Mammary epithelial cell (primary cell): ENCODE measurements at regions not wholly inside any gene's neighbourhood (a gene's known extent, or its start where the extent isn't known, plus 50 kb on each side); places are given as distances from the start of the nearest gene placed in this dataset.

Experiments used
- EZH2 ChIP-seq: IDR thresholded peaks from 2 replicates; pipeline ENCODE4 v1.6.1; 2012; ENCODE audit warnings: low read length, inconsistent platforms, borderline replicate concordance
- TF ChIP-seq, protein P1 (sequence below), 2 donors: IDR thresholded peaks in 1 of 2; conservative IDR thresholded peaks in 1 of 2; 2 replicates each; pipeline ENCODE4 v1.5.1; 2011 to 2012; ENCODE audit warnings: inconsistent platforms in 2 of 2, low read length in 2 of 2, mild to moderate bottlenecking in 2 of 2, control low read depth in 1 of 2, low read depth in 1 of 2; ENCODE audit not compliant: insufficient read depth in 1 of 2; ENCODE audit errors: extremely low read depth in 1 of 2

DNA sequence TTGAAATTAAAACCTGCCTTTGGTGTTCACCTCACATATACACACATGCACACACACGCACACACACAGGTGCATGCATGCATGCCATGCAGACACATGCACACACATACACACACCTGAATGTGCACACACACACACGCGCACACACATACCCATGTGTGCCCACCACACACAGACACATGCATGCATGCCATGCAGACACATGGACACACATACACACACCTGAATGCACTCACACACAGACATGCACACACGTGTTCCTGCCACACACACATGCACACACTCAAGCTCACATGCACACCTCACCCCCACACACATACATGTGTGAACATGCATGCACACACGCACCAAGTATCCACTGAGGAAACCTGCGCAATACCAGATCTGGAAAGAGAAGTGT lies 136.4 kb downstream of the KLF6 start:
- TF ChIP-seq, protein P1, sequence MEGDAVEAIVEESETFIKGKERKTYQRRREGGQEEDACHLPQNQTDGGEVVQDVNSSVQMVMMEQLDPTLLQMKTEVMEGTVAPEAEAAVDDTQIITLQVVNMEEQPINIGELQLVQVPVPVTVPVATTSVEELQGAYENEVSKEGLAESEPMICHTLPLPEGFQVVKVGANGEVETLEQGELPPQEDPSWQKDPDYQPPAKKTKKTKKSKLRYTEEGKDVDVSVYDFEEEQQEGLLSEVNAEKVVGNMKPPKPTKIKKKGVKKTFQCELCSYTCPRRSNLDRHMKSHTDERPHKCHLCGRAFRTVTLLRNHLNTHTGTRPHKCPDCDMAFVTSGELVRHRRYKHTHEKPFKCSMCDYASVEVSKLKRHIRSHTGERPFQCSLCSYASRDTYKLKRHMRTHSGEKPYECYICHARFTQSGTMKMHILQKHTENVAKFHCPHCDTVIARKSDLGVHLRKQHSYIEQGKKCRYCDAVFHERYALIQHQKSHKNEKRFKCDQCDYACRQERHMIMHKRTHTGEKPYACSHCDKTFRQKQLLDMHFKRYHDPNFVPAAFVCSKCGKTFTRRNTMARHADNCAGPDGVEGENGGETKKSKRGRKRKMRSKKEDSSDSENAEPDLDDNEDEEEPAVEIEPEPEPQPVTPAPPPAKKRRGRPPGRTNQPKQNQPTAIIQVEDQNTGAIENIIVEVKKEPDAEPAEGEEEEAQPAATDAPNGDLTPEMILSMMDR (conservative IDR thresholded peaks at IDR 0.05 in 1 of 2, IDR thresholded peaks at IDR 0.05 in 1 of 2; ENCODE audit: extremely low read depth in 1 of 2, insufficient read depth in 1 of 2, low read depth in 1 of 2, low read length in 2 of 2), result no peak
- no peak for TF ChIP-seq EZH2
